Endothelial cell of umbilical vein (primary cell): ENCODE measurements at regions not wholly inside any gene's neighbourhood (a gene's known extent, or its start where the extent isn't known, plus 50 kb on each side); places are given as distances from the start of the nearest gene placed in this dataset.
A peak's percentile ranks its signal among the peaks of the same experiment; 100 is the strongest.
"Not testable (repeated sequence)": the region's sequence is repeated elsewhere in the genome, so short reads cannot be mapped to it uniquely, and the experiment has no call there.

ENCODE experiments used
- BruUV-seq: library from RNA; stranded (reverse); fragments of 400-500 nt; replicated peaks from 2 replicates; lab custom pipeline; 2021; lab: Mats Ljungman, UMichigan
- CTCF ChIA-PET: fragments of 300-600, 350-600 bp; sonication (Branson Sonifier 250); formaldehyde crosslinking; loops from one replicate; lab custom pipeline; 2021; ENCODE audit warnings: antibody characterized with exemption, inconsistent platforms; lab: Charles Lee
- POLR2A ChIA-PET: fragments of 300-600, 350-600 bp; sonication (Branson Sonifier 250); formaldehyde crosslinking; loops from one replicate; lab custom pipeline; 2021; ENCODE audit warnings: antibody characterized with exemption, inconsistent platforms; lab: Charles Lee
- DNase-seq: peaks from one replicate; pipeline ENCODE4 v3.0.0-alpha.2; 2011; ENCODE audit warnings: low read depth, low spot score
- FAIRE-seq: peaks from 2 replicates; lab custom pipeline; 2011; peaks lifted over from hg19 to GRCh38; lab: Jason Lieb, UNC
- H2AFZ ChIP-seq: 2 replicates; pipeline ENCODE4 v1.6.0; 2012; ENCODE audit warnings: low read depth, low read length, control low read depth, inconsistent platforms
- H3K27ac ChIP-seq: 2 replicates; pipeline ENCODE4 v1.5.1; 2011; ENCODE audit warnings: low read depth, mild to moderate bottlenecking, control low read depth, low read length, moderate library complexity; ENCODE audit not compliant: insufficient read depth
- H3K27me3 ChIP-seq, 2 experiments: 2 replicates each; pipeline versions ENCODE4 v1.6.0 to v1.6.1; 2011; ENCODE audit warnings: low read length in 2 of 2, mixed read lengths in 1 of 2; ENCODE audit not compliant: control insufficient read depth in 2 of 2, insufficient read depth in 2 of 2
- H3K36me3 ChIP-seq, 2 experiments: 2 replicates in 1 of 2; 3 replicates in 1 of 2; pipeline ENCODE4 v1.5.1; 2011; ENCODE audit warnings: low read length in 2 of 2, mild to moderate bottlenecking in 1 of 2, moderate library complexity in 1 of 2; ENCODE audit not compliant: control insufficient read depth in 2 of 2, insufficient read depth in 2 of 2; ENCODE audit errors: extremely low read depth in 1 of 2
- H3K4me1 ChIP-seq: 3 replicates; pipeline ENCODE4 v1.5.1; 2011; ENCODE audit warnings: mild to moderate bottlenecking, low read length; ENCODE audit not compliant: control insufficient read depth, insufficient read depth; ENCODE audit errors: extremely low read depth
- H3K4me2 ChIP-seq: 2 replicates; pipeline ENCODE4 v1.6.1; 2011; ENCODE audit warnings: low read length, control low read depth, mixed read lengths; ENCODE audit not compliant: insufficient read depth
- H3K4me3 ChIP-seq, 3 experiments: fragments of 200-600 bp in 1 of 3; sonication (generic), shearing (Covaris generic) in 1 of 3; replicated peaks in 1 of 3; 2 replicates each; pipeline ENCODE4 v1.5.1; 2011 to 2016; ENCODE audit warnings: control low read depth in 3 of 3, low read length in 3 of 3, mild to moderate bottlenecking in 2 of 3, inconsistent platforms in 1 of 3, low read depth in 1 of 3, moderate library complexity in 1 of 3; ENCODE audit not compliant: insufficient read depth in 1 of 3
- H3K79me2 ChIP-seq: 2 replicates; pipeline ENCODE4 v1.6.0; 2012; ENCODE audit warnings: low read length, inconsistent platforms; ENCODE audit not compliant: control insufficient read depth, insufficient read depth
- H3K9ac ChIP-seq: replicated peaks from 2 replicates; pipeline ENCODE3; 2011; ENCODE audit warnings: low read length, control low read depth; ENCODE audit not compliant: insufficient read depth; ENCODE audit errors: extremely low read depth
- H3K9me1 ChIP-seq: replicated peaks from 3 replicates; pipeline ENCODE4 v1.6.0; 2011; ENCODE audit warnings: mild to moderate bottlenecking, low read length; ENCODE audit not compliant: control insufficient read depth, insufficient read depth; ENCODE audit errors: extremely low read depth
- H3K9me3 ChIP-seq: replicated peaks from 2 replicates; pipeline ENCODE4 v1.5.1; 2012; ENCODE audit warnings: low read length, inconsistent platforms; ENCODE audit not compliant: control insufficient read depth, insufficient read depth
- H4K20me1 ChIP-seq: replicated peaks from 2 replicates; pipeline ENCODE3; 2011; ENCODE audit warnings: mild to moderate bottlenecking, low read length; ENCODE audit not compliant: control insufficient read depth, insufficient read depth; ENCODE audit errors: extremely low read depth
- EZH2 ChIP-seq: IDR thresholded peaks from 2 replicates; pipeline ENCODE4 v1.6.1; 2012; ENCODE audit warnings: borderline replicate concordance, low read depth, mild to moderate bottlenecking, moderate library complexity, low read length, inconsistent platforms; ENCODE audit not compliant: severe bottlenecking
- FOS ChIP-seq: IDR thresholded peaks from 2 replicates; pipeline ENCODE4 v1.6.1; 2011; ENCODE audit warnings: mild to moderate bottlenecking, low read length, moderate library complexity, borderline replicate concordance; ENCODE audit not compliant: insufficient read depth
- GATA2 ChIP-seq: IDR thresholded peaks from 2 replicates; pipeline ENCODE4 v1.7.0; 2011; ENCODE audit warnings: low read depth, mild to moderate bottlenecking, moderate library complexity, mixed read lengths, low read length; ENCODE audit not compliant: insufficient read length, insufficient read depth
- JUN ChIP-seq: IDR thresholded peaks from 2 replicates; pipeline ENCODE4 v1.6.1; 2011; ENCODE audit warnings: borderline replicate concordance, low read depth; ENCODE audit not compliant: insufficient read length, insufficient read depth
- MAX ChIP-seq: IDR thresholded peaks from 2 replicates; pipeline ENCODE4 v1.6.1; 2011; ENCODE audit not compliant: insufficient read depth, insufficient read length
- MYC ChIP-seq: IDR thresholded peaks from one replicate; pipeline ENCODE4 v1.6.1; 2011; ENCODE audit warnings: mild to moderate bottlenecking, low read depth, low read length
- POLR2A ChIP-seq: IDR thresholded peaks from 2 replicates; pipeline ENCODE4 v1.6.1; 2012; ENCODE audit warnings: low read depth, mild to moderate bottlenecking, control low read depth, low read length
- POLR2AphosphoS5 ChIP-seq: IDR thresholded peaks from 2 replicates; pipeline ENCODE4 v1.6.1; 2012; ENCODE audit warnings: low read depth, mild to moderate bottlenecking, control low read depth, low read length, moderate library complexity; ENCODE audit not compliant: insufficient read depth
- dilution Hi-C: fragments of 300-500 bp; cut with MboI; formaldehyde crosslinking; loops from one replicate; pipeline ENCODE4 v1.15.0; 2019; ENCODE audit warnings: low sequenced_read_pairs; ENCODE audit not compliant: extremely low pct_ligation_motif_present
- intact Hi-C: fragments of 100-400 bp; cut with micrococcal nuclease; formaldehyde crosslinking; loops from one replicate; pipeline ENCODE4 v1.10.0; 2022
- TF ChIP-seq, protein P1 (sequence below), 2 donors: IDR thresholded peaks; 1 replicate in 1 of 2; 2 replicates in 1 of 2; pipeline ENCODE4 v1.5.1; 2011; ENCODE audit warnings: low read length in 2 of 2, mild to moderate bottlenecking in 2 of 2, moderate library complexity in 2 of 2, control low read depth in 1 of 2, inconsistent platforms in 1 of 2, low read depth in 1 of 2; ENCODE audit not compliant: insufficient read depth in 1 of 2; ENCODE audit errors: extremely low read depth in 1 of 2

DNA sequence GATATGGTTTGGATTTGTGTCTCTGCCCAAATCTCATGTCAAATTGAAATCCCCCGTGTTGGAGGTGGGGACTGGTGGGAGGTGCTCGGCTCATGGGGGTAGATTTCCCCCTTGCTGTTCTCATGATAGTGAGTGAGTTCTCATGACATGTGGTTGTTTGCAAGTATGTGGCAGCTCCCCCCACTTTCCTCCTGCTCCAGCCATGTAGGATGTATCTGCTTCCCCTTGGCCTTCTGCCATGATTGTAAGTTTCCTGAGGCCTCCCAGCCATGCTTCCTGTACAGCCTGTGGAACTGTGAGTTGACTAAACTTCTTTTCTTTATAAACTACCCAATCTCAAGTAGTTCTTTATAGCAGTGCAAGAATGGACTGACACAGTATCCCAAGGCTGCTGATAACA is 55.9 kb downstream of the HES1 start:
- H3K36me3 ChIP-seq, H3K9me3 ChIP-seq, POLR2A ChIA-PET, H3K27me3 ChIP-seq, H3K9me1 ChIP-seq, H2AFZ ChIP-seq, H3K4me1 ChIP-seq, H4K20me1 ChIP-seq, dilution Hi-C loops, H3K4me3 ChIP-seq, BruUV-seq, H3K9ac ChIP-seq, H3K79me2 ChIP-seq: not testable (repeated sequence)
- TF ChIP-seq POLR2AphosphoS5, result peak; percentile 20
- TF ChIP-seq FOS, result peak; percentile 12
- intact Hi-C loops, result loop anchor here (1.0 kb wide), 2 partner anchors 51 to 63 kb away; no protein-coding TSS in a partner anchor
- CTCF ChIA-PET, result interaction anchor here (1.0 to 1.8 kb wide), 3 partner anchors 11 to 124 kb away, joined by 3 to 6 read pairs (median 3); no protein-coding TSS in a partner anchor
- peak; percentile 85 for DNase-seq
- Histone ChIP-seq H3K27ac (peak overlapping the region; percentile 81), H3K4me2 (peak overlapping the region; percentile 8)
- peak; percentile 87 for FAIRE-seq

- CTCF ChIA-PET, result interaction anchor here (1.4 kb wide), 1 partner anchor 122 kb away, joined by 6 read pairs; no protein-coding TSS in a partner anchor
- Histone ChIP-seq H3K9ac (no peak overlapping the region), H3K4me3 (no peak overlapping the region), H3K9me1 (no peaks in the 10 kb centered on the region), H3K27me3 (peaks cover 0 to 2% of the 10 kb centered on the region in 2 experiments), H2AFZ (no peak overlapping the region), H4K20me1 (no peaks in the 10 kb centered on the region), H3K9me3 (no peaks in the 10 kb centered on the region), H3K4me2 (no peak overlapping the region), H3K4me1 (peaks cover 8% of the 10 kb centered on the region), H3K36me3 (no peaks in the 10 kb centered on the region), H3K79me2 (no peaks in the 10 kb centered on the region), H3K27ac (no peak overlapping the region)
- TF ChIP-seq GATA2, result no peak
- TF ChIP-seq POLR2A, result no peak
- TF ChIP-seq JUN, result no peak
- TF ChIP-seq, protein P1, sequence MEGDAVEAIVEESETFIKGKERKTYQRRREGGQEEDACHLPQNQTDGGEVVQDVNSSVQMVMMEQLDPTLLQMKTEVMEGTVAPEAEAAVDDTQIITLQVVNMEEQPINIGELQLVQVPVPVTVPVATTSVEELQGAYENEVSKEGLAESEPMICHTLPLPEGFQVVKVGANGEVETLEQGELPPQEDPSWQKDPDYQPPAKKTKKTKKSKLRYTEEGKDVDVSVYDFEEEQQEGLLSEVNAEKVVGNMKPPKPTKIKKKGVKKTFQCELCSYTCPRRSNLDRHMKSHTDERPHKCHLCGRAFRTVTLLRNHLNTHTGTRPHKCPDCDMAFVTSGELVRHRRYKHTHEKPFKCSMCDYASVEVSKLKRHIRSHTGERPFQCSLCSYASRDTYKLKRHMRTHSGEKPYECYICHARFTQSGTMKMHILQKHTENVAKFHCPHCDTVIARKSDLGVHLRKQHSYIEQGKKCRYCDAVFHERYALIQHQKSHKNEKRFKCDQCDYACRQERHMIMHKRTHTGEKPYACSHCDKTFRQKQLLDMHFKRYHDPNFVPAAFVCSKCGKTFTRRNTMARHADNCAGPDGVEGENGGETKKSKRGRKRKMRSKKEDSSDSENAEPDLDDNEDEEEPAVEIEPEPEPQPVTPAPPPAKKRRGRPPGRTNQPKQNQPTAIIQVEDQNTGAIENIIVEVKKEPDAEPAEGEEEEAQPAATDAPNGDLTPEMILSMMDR (IDR thresholded peaks at IDR 0.05; ENCODE audit: extremely low read depth in 1 of 2, insufficient read depth in 1 of 2, low read depth in 1 of 2, low read length in 2 of 2), result no peak
- TF ChIP-seq FOS, result no peak
- TF ChIP-seq EZH2, result no peak
- TF ChIP-seq MAX, result no peak
- no peak for TF ChIP-seq MYC
- no peak for TF ChIP-seq POLR2AphosphoS5
- no peak for DNase-seq
- intact Hi-C loops (no loop called here), dilution Hi-C loops (no loop called here)
- POLR2A ChIA-PET, result no interaction called here
- BruUV-seq, result no TSS peak
- no peak for FAIRE-seq
These were observed 58.3 kb downstream of the HES1 start for GRCh38 chr3:194194051-194194756.
